ENCODE measurements at regions not wholly inside any gene's neighbourhood (a gene's known extent, or its start where the extent isn't known, plus 50 kb on each side); places are given as distances from the start of the nearest gene placed in this dataset.

- H3K4me3 ChIP-seq (ENCODE audit: insufficient read depth, low read depth, low read length) = no peak overlapping the region
- H3K9me3 ChIP-seq (ENCODE audit: control insufficient read depth, low read length) = no peaks in the 10 kb centered on the region
- WGBS, 2 experiments = 95% methylated on average over 14 of the region's 14 CpGs
Observed at GRCh38 chr10:36283827-36284226, 641.7 kb upstream of the FZD8 start.

GRCh38 chr10:36281831-36282331 lies 639.8 kb upstream of the FZD8 start:
- H3K4me3 ChIP-seq (ENCODE audit: insufficient read depth, low read depth, low read length) = no peak overlapping the region
- no peaks in the 10 kb centered on the region for H3K4me1 ChIP-seq (ENCODE audit: control insufficient read depth, insufficient read depth, low read length)
- no peaks in the 10 kb centered on the region for H3K9me3 ChIP-seq (ENCODE audit: control insufficient read depth, low read length)
- H3K27me3 ChIP-seq (ENCODE audit: control insufficient read depth, insufficient read depth, low read length, poor library complexity, severe bottlenecking) = no peaks in the 10 kb centered on the region
- H3K27ac ChIP-seq (ENCODE audit: insufficient read depth, low read depth, low read length, poor library complexity, severe bottlenecking) = no peak overlapping the region
- no peaks in the 10 kb centered on the region for H3K36me3 ChIP-seq (ENCODE audit: control insufficient read depth, insufficient read depth, low read length)
- WGBS, 2 experiments = 90 to 96% methylated on average over 3 of the region's 3 CpGs

More at GRCh38 chr10:36283827-36284226, 641.7 kb upstream of the FZD8 start:
- no peaks in the 10 kb centered on the region for H3K36me3 ChIP-seq (ENCODE audit: control insufficient read depth, insufficient read depth, low read length)
- no peak overlapping the region for H3K27ac ChIP-seq (ENCODE audit: insufficient read depth, low read depth, low read length, poor library complexity, severe bottlenecking)
- H3K27me3 ChIP-seq (ENCODE audit: control insufficient read depth, insufficient read depth, low read length, poor library complexity, severe bottlenecking) = no peaks in the 10 kb centered on the region
- H3K4me1 ChIP-seq (ENCODE audit: control insufficient read depth, insufficient read depth, low read length) = no peaks in the 10 kb centered on the region

- Histone ChIP-seq H3K4me3 (ENCODE audit: insufficient read depth, low read depth, low read length) (no peak overlapping the region), H3K27ac (ENCODE audit: insufficient read depth, low read depth, low read length, poor library complexity, severe bottlenecking) (no peak overlapping the region), H3K27me3 (ENCODE audit: control insufficient read depth, insufficient read depth, low read length, poor library complexity, severe bottlenecking) (no peaks in the 10 kb centered on the region), H3K4me1 (ENCODE audit: control insufficient read depth, insufficient read depth, low read length) (no peaks in the 10 kb centered on the region), H3K9me3 (ENCODE audit: control insufficient read depth, low read length) (no peaks in the 10 kb centered on the region), H3K36me3 (ENCODE audit: control insufficient read depth, insufficient read depth, low read length) (no peaks in the 10 kb centered on the region)
- WGBS, 2 experiments = 96% methylated on average over 11 of the region's 11 CpGs
Observed at GRCh38 chr10:36280890-36281499, 638.9 kb upstream of the FZD8 start.

- Histone ChIP-seq H3K4me3 (ENCODE audit: insufficient read depth, low read depth, low read length) (no peak overlapping the region), H3K4me1 (ENCODE audit: control insufficient read depth, insufficient read depth, low read length) (no peaks in the 10 kb centered on the region), H3K27ac (ENCODE audit: insufficient read depth, low read depth, low read length, poor library complexity, severe bottlenecking) (no peak overlapping the region), H3K9me3 (ENCODE audit: control insufficient read depth, low read length) (no peaks in the 10 kb centered on the region), H3K36me3 (ENCODE audit: control insufficient read depth, insufficient read depth, low read length) (no peaks in the 10 kb centered on the region), H3K27me3 (ENCODE audit: control insufficient read depth, insufficient read depth, low read length, poor library complexity, severe bottlenecking) (no peaks in the 10 kb centered on the region)
- WGBS, 2 experiments = 89 to 92% methylated on average over 1 of the region's 1 CpG
Observed at GRCh38 chr10:36280321-36280741, 638.2 kb upstream of the FZD8 start.

- 92 to 94% methylated on average over 3 of the region's 3 CpGs for WGBS, 2 experiments
- no peaks in the 10 kb centered on the region for H3K27me3 ChIP-seq (ENCODE audit: control insufficient read depth, insufficient read depth, low read length, poor library complexity, severe bottlenecking)
- no peak overlapping the region for H3K4me3 ChIP-seq (ENCODE audit: insufficient read depth, low read depth, low read length)
- no peaks in the 10 kb centered on the region for H3K9me3 ChIP-seq (ENCODE audit: control insufficient read depth, low read length)
- no peaks in the 10 kb centered on the region for H3K4me1 ChIP-seq (ENCODE audit: control insufficient read depth, insufficient read depth, low read length)
- no peaks in the 10 kb centered on the region for H3K36me3 ChIP-seq (ENCODE audit: control insufficient read depth, insufficient read depth, low read length)
- no peak overlapping the region for H3K27ac ChIP-seq (ENCODE audit: insufficient read depth, low read depth, low read length, poor library complexity, severe bottlenecking)
Observed at GRCh38 chr10:36278176-36278575, 636.1 kb upstream of the FZD8 start.

DNA sequence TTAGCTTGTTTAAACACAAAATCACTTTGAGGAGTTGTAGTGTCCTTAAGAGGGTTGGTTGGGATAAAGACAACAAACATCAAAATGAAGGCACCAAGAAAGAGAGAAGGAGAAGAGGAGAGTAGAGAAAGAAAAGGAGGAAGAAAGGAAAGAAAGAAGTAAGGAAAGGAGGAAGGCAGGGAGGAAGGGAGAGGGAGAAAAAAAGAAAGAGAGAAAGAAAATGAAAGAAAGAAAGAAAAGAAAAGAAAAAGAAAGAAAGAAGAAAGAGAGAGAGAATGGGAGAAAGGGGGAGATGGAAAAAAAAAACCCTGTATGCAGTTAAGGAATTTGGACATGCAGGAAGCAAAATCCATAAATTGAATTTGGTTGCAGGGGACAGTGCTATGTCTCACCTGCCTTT lies 635.4 kb upstream of the FZD8 start:
- H3K36me3 ChIP-seq (ENCODE audit: control insufficient read depth, insufficient read depth, low read length) = no peaks in the 10 kb centered on the region
- no peaks in the 10 kb centered on the region for H3K4me1 ChIP-seq (ENCODE audit: control insufficient read depth, insufficient read depth, low read length)
- H3K4me3 ChIP-seq (ENCODE audit: insufficient read depth, low read depth, low read length) = no peak overlapping the region
- H3K27me3 ChIP-seq (ENCODE audit: control insufficient read depth, insufficient read depth, low read length, poor library complexity, severe bottlenecking) = no peaks in the 10 kb centered on the region
- no peak overlapping the region for H3K27ac ChIP-seq (ENCODE audit: insufficient read depth, low read depth, low read length, poor library complexity, severe bottlenecking)
- no peaks in the 10 kb centered on the region for H3K9me3 ChIP-seq (ENCODE audit: control insufficient read depth, low read length)

- H3K27me3 ChIP-seq (ENCODE audit: control insufficient read depth, insufficient read depth, low read length, poor library complexity, severe bottlenecking) = no peaks in the 10 kb centered on the region
- H3K27ac ChIP-seq (ENCODE audit: insufficient read depth, low read depth, low read length, poor library complexity, severe bottlenecking) = no peak overlapping the region
- no peaks in the 10 kb centered on the region for H3K36me3 ChIP-seq (ENCODE audit: control insufficient read depth, insufficient read depth, low read length)
- H3K4me3 ChIP-seq (ENCODE audit: insufficient read depth, low read depth, low read length) = no peak overlapping the region
- no peaks in the 10 kb centered on the region for H3K9me3 ChIP-seq (ENCODE audit: control insufficient read depth, low read length)
- H3K4me1 ChIP-seq (ENCODE audit: control insufficient read depth, insufficient read depth, low read length) = no peaks in the 10 kb centered on the region
- 94 to 100% methylated on average over 2 of the region's 2 CpGs for whole genome bisulfite sequencing, 2 experiments
Observed at GRCh38 chr10:36271627-36272340, 629.7 kb upstream of the FZD8 start.

GRCh38 chr10:36269222-36269621 lies 627.1 kb upstream of the FZD8 start:
- Histone ChIP-seq H3K27ac (ENCODE audit: insufficient read depth, low read depth, low read length, poor library complexity, severe bottlenecking) (no peak overlapping the region), H3K36me3 (ENCODE audit: control insufficient read depth, insufficient read depth, low read length) (no peaks in the 10 kb centered on the region), H3K4me3 (ENCODE audit: insufficient read depth, low read depth, low read length) (no peak overlapping the region), H3K9me3 (ENCODE audit: control insufficient read depth, low read length) (no peaks in the 10 kb centered on the region), H3K4me1 (ENCODE audit: control insufficient read depth, insufficient read depth, low read length) (no peaks in the 10 kb centered on the region), H3K27me3 (ENCODE audit: control insufficient read depth, insufficient read depth, low read length, poor library complexity, severe bottlenecking) (no peaks in the 10 kb centered on the region)
- WGBS, 2 experiments = 90 to 94% methylated on average over 1 of the region's 1 CpG

DNA sequence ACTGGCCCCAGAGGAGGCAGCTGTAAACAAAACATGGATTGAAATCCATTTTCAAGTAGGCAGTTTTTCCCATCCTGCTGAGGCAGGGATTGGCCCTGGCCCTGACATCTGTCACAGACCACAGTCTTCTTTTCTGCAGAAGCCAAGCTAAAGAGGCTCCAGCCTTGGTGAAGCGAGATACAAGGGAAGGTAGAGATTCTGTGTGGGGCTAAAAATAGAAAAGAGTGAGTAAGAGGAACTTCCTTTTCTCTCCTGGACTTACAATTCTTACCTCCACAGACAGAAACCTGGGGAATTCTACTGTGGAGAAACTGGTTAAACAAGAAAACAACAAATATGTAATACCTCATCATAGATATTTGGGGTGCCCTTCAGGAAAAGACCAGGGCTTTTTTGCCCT lies 624.8 kb upstream of the FZD8 start:
- 100% methylated on average over 1 of the region's 1 CpG; no CpG with 5 or more reads in 1 of the 2 experiments for WGBS, 2 experiments
- H3K4me1 ChIP-seq (ENCODE audit: control insufficient read depth, insufficient read depth, low read length) = no peaks in the 10 kb centered on the region
- no peak overlapping the region for H3K27ac ChIP-seq (ENCODE audit: insufficient read depth, low read depth, low read length, poor library complexity, severe bottlenecking)

DNA sequence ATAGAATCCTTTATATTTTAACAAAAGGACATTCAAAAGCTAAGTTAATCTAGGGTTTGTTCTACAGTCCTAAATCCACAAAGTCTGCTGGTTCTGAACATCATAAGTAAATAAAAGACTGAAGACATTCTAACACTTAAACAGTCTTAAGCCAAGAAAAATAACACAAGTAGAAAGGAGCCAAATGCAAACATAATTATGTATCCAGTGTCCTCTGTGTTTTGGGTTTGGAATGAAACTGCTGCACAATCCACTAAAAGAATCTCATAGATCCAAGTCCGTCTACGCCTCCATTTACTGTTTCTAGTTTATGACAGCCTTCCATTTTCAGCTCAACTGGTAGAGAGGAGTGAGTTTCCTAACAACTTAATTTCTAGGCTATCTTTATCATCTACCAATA lies 623.6 kb upstream of the FZD8 start:
- 97 to 100% methylated on average over 2 of the region's 2 CpGs for WGBS, 2 experiments
- H3K36me3 ChIP-seq (ENCODE audit: control insufficient read depth, insufficient read depth, low read length) = no peaks in the 10 kb centered on the region
- H3K4me3 ChIP-seq (ENCODE audit: insufficient read depth, low read depth, low read length) = no peak overlapping the region
- no peaks in the 10 kb centered on the region for H3K9me3 ChIP-seq (ENCODE audit: control insufficient read depth, low read length)
- H3K27ac ChIP-seq (ENCODE audit: insufficient read depth, low read depth, low read length, poor library complexity, severe bottlenecking) = no peak overlapping the region
- H3K27me3 ChIP-seq (ENCODE audit: control insufficient read depth, insufficient read depth, low read length, poor library complexity, severe bottlenecking) = no peaks in the 10 kb centered on the region
- H3K4me1 ChIP-seq (ENCODE audit: control insufficient read depth, insufficient read depth, low read length) = no peaks in the 10 kb centered on the region

More for the DNA sequence above, 624.8 kb upstream of the FZD8 start:
- H3K27me3 ChIP-seq (ENCODE audit: control insufficient read depth, insufficient read depth, low read length, poor library complexity, severe bottlenecking) = no peaks in the 10 kb centered on the region
- no peaks in the 10 kb centered on the region for H3K36me3 ChIP-seq (ENCODE audit: control insufficient read depth, insufficient read depth, low read length)
- H3K4me3 ChIP-seq (ENCODE audit: insufficient read depth, low read depth, low read length) = no peak overlapping the region
- H3K9me3 ChIP-seq (ENCODE audit: control insufficient read depth, low read length) = no peaks in the 10 kb centered on the region

All from ectodermal cell (in vitro differentiated cells).